Endometrial microvascular endothelial cells (primary cell): ENCODE measurements at regions not wholly inside any gene's neighbourhood (a gene's known extent, or its start where the extent isn't known, plus 50 kb on each side); places are given as distances from the start of the nearest gene placed in this dataset.

Source experiments
- in situ Hi-C: cut with HindIII; loops from 2 replicates; pipeline ENCODE4 v1.10.0; 2017; ENCODE audit warnings: low sequenced_read_pairs, low pct_unique_long_range_greater_than_20kb; ENCODE audit errors: inconsistent ontology term

GRCh38 chr7:46537191-46537905 lies 616.3 kb upstream of the IGFBP3 start:
- in situ Hi-C loops: no loop called here

GRCh38 chr7:46534664-46535588 lies 613.9 kb upstream of the IGFBP3 start:
- in situ Hi-C loops: no loop called here

- in situ Hi-C loops: no loop called here
Measured at GRCh38 chr7:46533946-46534345, 612.9 kb upstream of the IGFBP3 start.

DNA sequence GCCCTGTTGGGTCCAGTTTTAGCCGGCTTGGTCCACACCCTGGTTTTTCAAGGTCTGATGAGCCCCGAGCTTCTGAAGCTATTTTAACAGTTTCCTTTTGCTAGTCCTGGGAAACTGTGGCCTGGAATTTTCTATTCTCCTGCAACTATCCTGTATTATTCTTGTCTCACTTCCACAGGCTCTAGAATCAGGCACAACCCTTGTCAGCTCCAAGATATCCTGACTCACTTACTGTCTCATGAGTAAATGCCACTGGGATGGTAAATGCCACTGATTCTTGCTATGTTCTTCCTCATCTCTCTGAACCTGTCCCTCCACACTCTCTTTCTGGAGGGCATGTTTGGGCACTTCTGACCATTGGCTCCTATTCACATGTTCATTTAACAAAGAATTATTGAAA lies 611.5 kb upstream of the IGFBP3 start:
- in situ Hi-C loops: no loop called here

GRCh38 chr7:46530081-46530750 lies 609.1 kb upstream of the IGFBP3 start:
- in situ Hi-C loops: no loop called here

DNA sequence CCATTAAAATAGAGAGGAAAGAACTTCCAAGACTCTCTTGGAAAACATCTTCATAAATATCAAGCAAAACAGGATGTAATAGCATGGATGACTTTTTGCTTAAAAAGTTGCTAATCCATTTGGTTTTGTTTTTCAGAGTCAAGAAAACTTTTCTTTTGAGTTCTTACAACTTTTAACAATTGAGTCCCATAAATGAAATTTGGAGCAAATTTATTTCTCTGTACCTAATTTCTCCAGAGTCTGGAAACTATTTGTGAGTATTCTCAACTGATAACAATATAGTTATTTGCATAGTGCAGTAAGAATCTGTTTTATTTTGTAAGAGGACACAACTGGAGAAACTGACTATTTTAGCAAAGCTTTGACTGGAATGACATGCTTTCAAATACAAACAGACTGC lies 606.3 kb upstream of the IGFBP3 start:
- in situ Hi-C loops: no loop called here

- in situ Hi-C loops: no loop called here
Measured at GRCh38 chr7:46525876-46526275, 604.8 kb upstream of the IGFBP3 start.

- in situ Hi-C loops: no loop called here
Measured at GRCh38 chr7:46524350-46524749, 603.3 kb upstream of the IGFBP3 start.

GRCh38 chr7:46522354-46522906 lies 601.4 kb upstream of the IGFBP3 start:
- in situ Hi-C loops: no loop called here

- in situ Hi-C loops: no loop called here
Measured at GRCh38 chr7:46518713-46519112, 597.6 kb upstream of the IGFBP3 start.

GRCh38 chr7:46515844-46516590 lies 594.9 kb upstream of the IGFBP3 start:
- in situ Hi-C loops: no loop called here

- in situ Hi-C loops: no loop called here
Measured at GRCh38 chr7:46513447-46513848, 592.4 kb upstream of the IGFBP3 start.

DNA sequence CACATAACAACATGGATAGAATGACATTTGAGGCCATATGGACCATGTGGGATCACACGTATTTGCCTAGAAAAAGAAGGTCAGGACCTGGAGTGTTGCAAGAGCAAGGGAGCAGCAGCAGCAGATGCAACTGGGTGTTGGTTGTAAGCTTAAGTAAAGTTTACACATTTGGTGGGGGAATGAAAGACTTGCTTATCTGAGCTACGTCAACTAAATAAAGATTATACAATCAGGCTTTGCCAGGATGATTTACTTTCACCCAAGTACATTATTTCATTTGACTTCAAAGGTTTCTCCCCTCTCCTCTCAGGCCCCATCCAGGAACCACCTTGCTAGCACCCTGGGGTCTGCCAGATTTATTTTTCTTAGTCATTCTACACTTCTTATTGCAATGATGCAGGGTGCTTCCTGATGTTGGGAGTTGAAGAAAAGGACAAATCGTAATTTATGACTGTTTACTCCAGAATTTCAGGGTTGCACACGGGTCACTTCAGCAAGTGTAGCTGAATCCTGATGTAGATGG lies 591.9 kb upstream of the IGFBP3 start:
- in situ Hi-C loops: no loop called here

- in situ Hi-C loops: no loop called here
Measured at GRCh38 chr7:46511442-46512215, 590.6 kb upstream of the IGFBP3 start.

GRCh38 chr7:46508583-46508982 lies 587.5 kb upstream of the IGFBP3 start:
- in situ Hi-C loops: no loop called here

DNA sequence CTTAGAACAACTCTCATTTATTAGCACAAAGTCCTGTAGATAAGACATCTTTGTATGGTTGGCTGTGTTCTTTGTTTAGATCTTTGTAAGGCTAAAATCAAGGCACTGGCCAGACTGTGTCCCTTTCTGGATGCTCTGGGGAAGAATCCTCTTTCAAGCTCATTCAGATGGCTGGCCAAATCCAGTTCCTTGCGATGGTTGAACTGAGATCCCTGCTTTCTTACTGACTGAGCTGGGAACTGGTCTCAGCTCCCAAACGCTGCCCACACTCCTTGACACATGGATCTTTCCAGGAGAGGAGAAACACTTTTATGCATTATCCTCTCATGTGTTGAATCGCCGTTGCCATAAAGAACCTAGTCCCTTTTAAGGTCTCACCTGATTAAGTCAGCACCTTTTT lies 586.5 kb upstream of the IGFBP3 start:
- in situ Hi-C loops: no loop called here

DNA sequence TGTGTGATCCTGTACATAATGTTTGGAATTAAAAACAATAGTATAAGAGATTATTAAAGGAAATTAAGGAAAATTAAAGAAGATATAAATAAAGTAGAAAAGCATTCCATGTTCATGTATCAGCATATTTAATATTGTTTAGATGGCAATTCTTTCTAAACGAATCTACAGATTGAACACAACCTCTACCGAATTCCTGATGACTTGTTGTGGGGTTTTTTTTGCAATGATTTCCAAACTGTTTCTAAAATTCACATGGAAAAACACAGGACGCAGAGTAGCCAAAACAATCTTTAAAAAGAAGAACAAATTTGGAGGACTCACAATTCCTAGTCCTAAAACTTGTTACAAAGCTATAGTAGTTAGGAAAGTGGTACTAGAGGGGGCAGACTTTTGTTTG lies 573.4 kb upstream of the IGFBP3 start:
- in situ Hi-C loops: no loop called here

- in situ Hi-C loops: no loop called here
Measured at GRCh38 chr7:46494028-46494427, 573.0 kb upstream of the IGFBP3 start.
